ENCODE measurements at regions not wholly inside any gene's neighbourhood (a gene's known extent, or its start where the extent isn't known, plus 50 kb on each side); places are given as distances from the start of the nearest gene placed in this dataset.

DNA sequence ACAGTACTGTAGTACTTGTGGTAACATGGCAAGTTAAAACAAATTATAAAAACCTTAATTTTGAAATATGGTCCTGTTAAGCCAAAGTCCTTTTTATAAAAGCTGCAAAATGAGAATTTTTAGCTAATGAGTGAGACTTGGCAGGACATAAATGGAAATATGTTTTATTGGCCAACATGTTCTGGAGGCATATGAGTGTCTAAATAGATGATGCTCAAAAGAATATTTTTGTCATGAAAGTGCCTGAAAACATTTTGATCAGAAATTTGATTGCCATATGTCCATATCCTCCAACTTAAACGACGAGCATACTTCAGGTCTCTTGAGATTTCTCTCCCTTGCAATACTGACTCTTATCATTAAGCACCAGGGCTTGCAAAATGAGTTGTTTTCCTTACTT lies 972.6 kb downstream of the TMTC2 start:
- Histone ChIP-seq H3K36me3 (replicated peaks in 1 of 2; ENCODE audit: control insufficient read depth in 1 of 2, insufficient read depth in 2 of 2, low read length in 2 of 2) (no peaks in the 10 kb centered on the region), H2AFZ (ENCODE audit: insufficient read depth, low read depth, low read length, poor library complexity, severe bottlenecking) (no peak overlapping the region), H3K27ac (ENCODE audit: low read depth in 1 of 2, low read length in 2 of 2) (no peak overlapping the region), H3K79me2 (ENCODE audit: insufficient read depth, low read length) (no peaks in the 10 kb centered on the region), H3K4me2 (replicated peaks; ENCODE audit: extremely low read depth, low read length, poor library complexity, severe bottlenecking) (no peak overlapping the region), H3K4me3 (replicated peaks in 1 of 3; ENCODE audit: low read depth in 2 of 3, low read length in 3 of 3) (no peak overlapping the region), H3K27me3 (ENCODE audit: control insufficient read depth in 2 of 2, insufficient read depth in 2 of 2, low read length in 2 of 2) (no peaks in the 10 kb centered on the region), H3K9ac (ENCODE audit: insufficient read depth, low read length, poor library complexity, severe bottlenecking) (no peak overlapping the region), H4K20me1 (ENCODE audit: insufficient read depth, low read length) (no peaks in the 10 kb centered on the region), H3K9me3 (replicated peaks in 1 of 2; ENCODE audit: control insufficient read depth in 1 of 2, insufficient read depth in 1 of 2, low read length in 2 of 2) (peaks cover 0 to 4% of the 10 kb centered on the region in 2 donors), H3K4me1 (ENCODE audit: control insufficient read depth in 1 of 2, insufficient read depth in 2 of 2, low read length in 2 of 2) (no peaks in the 10 kb centered on the region)
- Mint-ChIP-seq H3K9me3 (peaks cover 0 to 3% (median 0%) of the 10 kb centered on the region in 7 donors), H3K36me3 (no peaks in the 10 kb centered on the region), H3K27me3 (ENCODE audit: low read depth in 3 of 3) (peaks cover 0 to 1% (median 1%) of the 10 kb centered on the region in 3 donors), H3K27ac (no peak overlapping the region), H3K4me1 (no peaks in the 10 kb centered on the region), H3K4me3 (no peak overlapping the region)
- intact Hi-C loops (cut with micrococcal nuclease), result no loop called here
- no peak for DNase-seq
- no CpG with 5 or more reads among the region's 2 CpGs for WGBS (ENCODE audit: insufficient coverage)
- TF ChIP-seq, protein P1, sequence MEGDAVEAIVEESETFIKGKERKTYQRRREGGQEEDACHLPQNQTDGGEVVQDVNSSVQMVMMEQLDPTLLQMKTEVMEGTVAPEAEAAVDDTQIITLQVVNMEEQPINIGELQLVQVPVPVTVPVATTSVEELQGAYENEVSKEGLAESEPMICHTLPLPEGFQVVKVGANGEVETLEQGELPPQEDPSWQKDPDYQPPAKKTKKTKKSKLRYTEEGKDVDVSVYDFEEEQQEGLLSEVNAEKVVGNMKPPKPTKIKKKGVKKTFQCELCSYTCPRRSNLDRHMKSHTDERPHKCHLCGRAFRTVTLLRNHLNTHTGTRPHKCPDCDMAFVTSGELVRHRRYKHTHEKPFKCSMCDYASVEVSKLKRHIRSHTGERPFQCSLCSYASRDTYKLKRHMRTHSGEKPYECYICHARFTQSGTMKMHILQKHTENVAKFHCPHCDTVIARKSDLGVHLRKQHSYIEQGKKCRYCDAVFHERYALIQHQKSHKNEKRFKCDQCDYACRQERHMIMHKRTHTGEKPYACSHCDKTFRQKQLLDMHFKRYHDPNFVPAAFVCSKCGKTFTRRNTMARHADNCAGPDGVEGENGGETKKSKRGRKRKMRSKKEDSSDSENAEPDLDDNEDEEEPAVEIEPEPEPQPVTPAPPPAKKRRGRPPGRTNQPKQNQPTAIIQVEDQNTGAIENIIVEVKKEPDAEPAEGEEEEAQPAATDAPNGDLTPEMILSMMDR (IDR thresholded peaks at IDR 0.05), result no peak

DNA sequence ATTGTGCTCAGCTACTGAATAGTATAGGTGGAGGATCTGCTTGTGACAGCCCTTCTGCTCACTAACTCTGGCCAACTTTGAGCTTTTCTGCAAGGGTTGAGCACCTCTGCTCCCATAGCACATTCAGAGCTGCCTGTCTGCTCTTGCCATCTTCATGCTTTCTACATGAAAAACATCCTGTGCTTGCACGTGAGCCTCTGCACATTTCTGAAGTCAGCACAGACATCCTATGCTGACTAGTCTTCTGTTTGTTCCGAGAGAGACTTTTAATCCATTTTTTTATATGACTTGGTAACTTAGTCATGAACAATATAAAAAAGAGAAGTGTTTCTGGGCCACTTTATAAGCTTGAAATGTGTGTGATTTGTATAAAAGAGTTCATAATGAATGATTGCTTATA lies 969.3 kb downstream of the TMTC2 start:
- H3K4me3 Mint-ChIP-seq, result no peak overlapping the region
- Histone ChIP-seq H3K79me2 (ENCODE audit: insufficient read depth, low read length) (no peaks in the 10 kb centered on the region), H3K36me3 (replicated peaks in 1 of 2; ENCODE audit: control insufficient read depth in 1 of 2, insufficient read depth in 2 of 2, low read length in 2 of 2) (no peaks in the 10 kb centered on the region), H3K4me3 (replicated peaks in 1 of 3; ENCODE audit: low read depth in 2 of 3, low read length in 3 of 3) (no peak overlapping the region), H3K4me1 (ENCODE audit: control insufficient read depth in 1 of 2, insufficient read depth in 2 of 2, low read length in 2 of 2) (no peaks in the 10 kb centered on the region), H3K27ac (ENCODE audit: low read depth in 1 of 2, low read length in 2 of 2) (no peak overlapping the region), H3K4me2 (replicated peaks; ENCODE audit: extremely low read depth, low read length, poor library complexity, severe bottlenecking) (no peak overlapping the region), H3K9ac (ENCODE audit: insufficient read depth, low read length, poor library complexity, severe bottlenecking) (no peak overlapping the region), H4K20me1 (ENCODE audit: insufficient read depth, low read length) (no peaks in the 10 kb centered on the region), H3K27me3 (ENCODE audit: control insufficient read depth in 2 of 2, insufficient read depth in 2 of 2, low read length in 2 of 2) (no peaks in the 10 kb centered on the region), H2AFZ (ENCODE audit: insufficient read depth, low read depth, low read length, poor library complexity, severe bottlenecking) (no peak overlapping the region), H3K9me3 (replicated peaks in 1 of 2; ENCODE audit: control insufficient read depth in 1 of 2, insufficient read depth in 1 of 2, low read length in 2 of 2) (peaks cover 0 to 2% of the 10 kb centered on the region in 2 donors)
- TF ChIP-seq, protein P1 (IDR thresholded peaks at IDR 0.05), result no peak
- H3K36me3 Mint-ChIP-seq, result no peaks in the 10 kb centered on the region
- WGBS (ENCODE audit: insufficient coverage), result 60% methylated on average over 1 of the region's 2 CpGs
- peaks cover 0 to 4% (median 3%) of the 10 kb centered on the region in 7 donors for H3K9me3 Mint-ChIP-seq
- no peak overlapping the region for H3K27ac Mint-ChIP-seq
- peaks cover 0 to 1% (median 0%) of the 10 kb centered on the region in 3 donors for H3K27me3 Mint-ChIP-seq (ENCODE audit: low read depth in 3 of 3)
- no peaks in the 10 kb centered on the region for H3K4me1 Mint-ChIP-seq
- DNase-seq, result no peak
- intact Hi-C loops (cut with micrococcal nuclease), result no loop called here

Measured in CD14-positive monocyte (primary cell).